GM19328 (cell line): ENCODE measurements at regions not wholly inside any gene's neighbourhood (a gene's known extent, or its start where the extent isn't known, plus 50 kb on each side); places are given as distances from the start of the nearest gene placed in this dataset.
"Not testable (repeated sequence)": the region's sequence is repeated elsewhere in the genome, so short reads cannot be mapped to it uniquely, and the experiment has no call there.

Experiments
- ATAC-seq: cut with Tn5 transposase; IDR thresholded peaks from one replicate; pipeline ENCODE4 v1.9.1; 2021; ENCODE audit warnings: mild to moderate bottlenecking, moderate library complexity; ENCODE audit not compliant: unreplicated experiment

GRCh38 chr12:88856201-88856600 is 275.9 kb upstream of the KITLG start:
- ATAC-seq = no peak

- no peak for ATAC-seq
Observed at GRCh38 chr12:88855301-88855700, 275.0 kb upstream of the KITLG start.

- ATAC-seq = no peak
Observed at GRCh38 chr12:88854260-88854659, 274.0 kb upstream of the KITLG start.

GRCh38 chr12:88847246-88847645 is 267.0 kb upstream of the KITLG start:
- ATAC-seq = not testable (repeated sequence)

GRCh38 chr12:88844426-88844825 is 264.2 kb upstream of the KITLG start:
- ATAC-seq = no peak

- ATAC-seq = no peak
Observed at GRCh38 chr12:88842314-88842713, 262.0 kb upstream of the KITLG start.

GRCh38 chr12:88839486-88839885 is 259.2 kb upstream of the KITLG start:
- no peak for ATAC-seq

- ATAC-seq = no peak
Observed at GRCh38 chr12:88836156-88836555, 255.9 kb upstream of the KITLG start.

GRCh38 chr12:88834226-88834625 is 254.0 kb upstream of the KITLG start:
- ATAC-seq = no peak

- ATAC-seq = no peak
Observed at GRCh38 chr12:88833641-88834116, 253.4 kb upstream of the KITLG start.

GRCh38 chr12:88828537-88828936 is 248.3 kb upstream of the KITLG start:
- not testable (repeated sequence) for ATAC-seq

GRCh38 chr12:88820012-88820411 is 239.7 kb upstream of the KITLG start:
- no peak for ATAC-seq

- no peak for ATAC-seq
Observed at GRCh38 chr12:88816201-88816600, 235.9 kb upstream of the KITLG start.

GRCh38 chr12:88814779-88815178 is 234.5 kb upstream of the KITLG start:
- ATAC-seq = no peak

- no peak for ATAC-seq
Observed at GRCh38 chr12:88812610-88813009, 232.3 kb upstream of the KITLG start.

- no peak for ATAC-seq
Observed at GRCh38 chr12:88810806-88811205, 230.5 kb upstream of the KITLG start.

GRCh38 chr12:88809841-88810240 is 229.6 kb upstream of the KITLG start:
- not testable (repeated sequence) for ATAC-seq

GRCh38 chr12:88805692-88806091 is 225.4 kb upstream of the KITLG start:
- ATAC-seq = no peak

- ATAC-seq = no peak
Observed at GRCh38 chr12:88805286-88805685, 225.0 kb upstream of the KITLG start.

- no peak for ATAC-seq
Observed at GRCh38 chr12:88802096-88802706, 221.9 kb upstream of the KITLG start.

- no peak for ATAC-seq
Observed at GRCh38 chr12:88801227-88802095, 221.2 kb upstream of the KITLG start.

GRCh38 chr12:88793096-88793495 is 212.8 kb upstream of the KITLG start:
- no peak for ATAC-seq
